HG03432 (cell line): ENCODE measurements at regions not wholly inside any gene's neighbourhood (a gene's known extent, or its start where the extent isn't known, plus 50 kb on each side); places are given as distances from the start of the nearest gene placed in this dataset.
"Not testable (repeated sequence)": the region's sequence is repeated elsewhere in the genome, so short reads cannot be mapped to it uniquely, and the experiment has no call there.

Experiments
- ATAC-seq: cut with Tn5 transposase; IDR thresholded peaks from one replicate; pipeline ENCODE4 v1.9.1; 2021; ENCODE audit warnings: mild to moderate bottlenecking, moderate library complexity; ENCODE audit not compliant: unreplicated experiment

DNA sequence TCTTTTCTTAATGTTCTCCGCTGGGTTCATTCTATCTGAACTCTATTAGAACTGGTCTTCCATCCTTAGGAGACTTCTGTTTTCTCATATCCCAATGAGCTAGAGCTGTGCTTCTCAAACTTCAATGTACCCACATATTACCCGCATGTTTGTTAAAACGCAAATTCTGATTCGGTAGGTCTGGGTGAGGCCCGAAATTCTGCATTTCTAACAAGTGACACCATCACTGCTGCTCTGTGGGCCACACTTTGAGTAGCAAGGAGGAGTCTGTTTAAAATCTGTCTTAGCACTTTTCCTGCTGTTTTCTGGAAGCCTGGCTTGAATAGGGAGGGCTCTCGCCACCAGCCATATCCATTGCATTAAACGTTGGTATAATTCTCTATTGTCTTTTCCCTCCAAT, 151.9 kb upstream of the CLINT1 start:
- no peak for ATAC-seq

DNA sequence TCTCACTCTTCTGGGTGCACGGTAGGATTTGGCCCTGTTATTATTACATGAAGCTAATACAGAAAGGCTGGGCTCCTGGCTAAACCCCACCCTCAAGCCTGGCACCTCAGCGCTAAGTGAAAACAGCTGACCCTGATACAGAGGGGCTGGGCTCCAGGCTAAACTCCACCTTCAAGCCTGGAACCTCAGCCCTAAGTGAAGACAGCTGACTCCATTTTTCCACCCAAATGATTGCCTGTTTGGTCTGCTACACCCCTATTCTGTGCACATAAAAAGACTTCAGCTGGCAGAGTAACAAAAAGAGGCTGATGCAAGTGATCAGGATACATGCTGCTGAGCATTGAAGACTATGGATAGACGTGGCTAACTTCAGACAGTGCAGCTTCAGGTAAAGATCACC, 148.4 kb upstream of the CLINT1 start:
- ATAC-seq, result no peak

DNA sequence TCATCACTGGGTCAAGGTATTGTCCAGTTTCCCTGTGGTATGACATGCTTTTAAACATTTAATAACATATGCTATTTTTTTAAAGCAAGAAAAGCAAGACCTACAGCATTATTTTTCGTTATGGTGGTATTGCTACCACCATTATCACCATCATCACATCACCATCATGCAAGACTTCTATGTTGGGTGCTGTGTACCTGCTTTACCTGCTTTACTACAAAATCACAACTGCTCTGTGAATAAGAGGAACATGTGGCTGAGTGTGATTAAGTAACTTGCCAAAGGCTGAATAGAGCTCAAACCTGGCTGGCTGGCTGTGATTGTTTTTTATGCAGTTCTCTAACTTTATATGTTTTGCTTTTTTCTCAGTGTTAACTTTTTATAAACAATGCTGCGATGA, 140.8 kb upstream of the CLINT1 start:
- no peak for ATAC-seq

DNA sequence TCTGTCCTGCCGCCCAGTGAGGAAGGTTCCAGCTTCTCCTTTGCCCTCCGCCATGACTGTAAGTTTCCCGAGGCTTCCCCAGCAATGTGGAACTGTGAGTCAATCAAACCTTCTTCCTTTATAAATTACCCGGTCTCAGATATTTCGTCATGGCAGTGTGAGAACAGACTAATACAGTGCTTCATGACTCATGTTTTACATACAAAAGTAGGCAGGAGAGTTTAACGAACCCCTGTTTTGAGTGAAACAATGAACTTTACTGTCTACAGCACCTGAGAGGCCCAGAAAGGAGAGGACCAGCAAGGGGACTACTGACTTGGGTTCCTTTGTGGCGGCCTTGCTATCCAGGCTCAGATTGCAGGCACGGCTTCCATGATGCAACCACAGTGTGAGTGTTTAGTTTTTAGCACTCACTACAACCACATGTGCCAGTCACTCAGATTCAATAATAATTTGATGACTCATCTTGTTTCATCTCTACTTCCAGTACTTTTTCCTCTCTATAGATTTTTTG, 139.1 kb upstream of the CLINT1 start:
- no peak for ATAC-seq

DNA sequence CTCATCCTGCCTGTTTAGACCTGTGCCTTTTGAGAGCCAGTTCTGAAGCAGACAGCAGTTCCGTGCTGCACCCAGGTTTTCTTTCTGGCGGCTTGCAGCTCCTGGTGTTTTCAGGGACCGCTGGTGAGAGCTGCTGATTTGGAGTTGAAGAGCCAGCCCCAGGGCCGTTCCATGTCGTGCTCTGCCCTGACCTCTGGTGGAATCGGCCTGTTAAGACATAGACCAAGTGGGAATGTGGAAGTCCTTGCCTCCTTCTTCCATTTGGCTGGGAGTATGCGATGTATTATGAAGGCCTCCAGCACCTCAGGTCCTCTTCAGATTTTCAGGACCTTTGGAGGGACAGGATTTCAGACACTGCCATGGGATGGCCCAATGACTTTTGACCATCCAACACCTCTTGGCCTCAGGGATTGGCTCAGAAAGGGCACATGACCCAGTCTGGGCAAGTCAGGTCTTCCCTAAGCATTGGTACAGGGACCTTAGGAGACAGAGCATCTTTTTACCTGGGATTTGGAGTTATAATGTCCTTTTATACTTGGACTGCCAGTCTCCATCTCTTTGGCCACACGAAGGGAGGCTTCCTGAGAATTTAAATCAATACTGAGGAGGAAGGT, 136.1 kb upstream of the CLINT1 start:
- ATAC-seq, result peak; percentile 74

DNA sequence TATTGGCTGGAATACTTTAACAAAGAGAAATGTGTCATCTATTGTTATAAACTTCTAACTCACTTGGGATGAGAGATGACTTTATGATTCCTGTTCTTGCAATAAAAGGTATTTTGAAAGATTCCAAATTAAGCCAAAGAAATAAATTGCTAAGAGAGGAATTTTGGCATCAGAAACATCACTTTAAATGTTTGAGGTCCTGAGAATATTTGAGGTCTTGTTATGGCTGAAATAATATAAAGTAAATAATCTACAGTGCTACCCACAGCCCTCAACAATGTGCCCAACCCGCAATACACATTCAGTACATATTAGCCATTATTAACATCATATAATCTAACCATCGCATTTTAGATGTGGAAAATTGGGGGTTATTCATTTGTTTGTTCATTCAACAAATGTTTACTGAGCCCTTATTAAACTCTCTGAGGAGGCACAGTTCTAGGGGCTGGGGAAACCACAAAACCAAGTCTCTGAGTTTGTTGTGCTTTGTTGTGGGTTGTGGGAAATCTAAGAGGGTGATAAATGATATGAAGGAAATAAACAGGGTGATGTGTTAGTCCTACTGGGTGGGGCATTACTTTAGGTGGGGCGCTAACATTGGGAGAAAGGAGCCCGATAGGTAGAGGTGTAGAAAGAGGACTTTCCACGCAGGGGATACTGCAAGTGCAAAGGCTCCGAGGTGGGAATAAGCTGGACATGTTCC, 135.2 kb upstream of the CLINT1 start:
- no peak for ATAC-seq

DNA sequence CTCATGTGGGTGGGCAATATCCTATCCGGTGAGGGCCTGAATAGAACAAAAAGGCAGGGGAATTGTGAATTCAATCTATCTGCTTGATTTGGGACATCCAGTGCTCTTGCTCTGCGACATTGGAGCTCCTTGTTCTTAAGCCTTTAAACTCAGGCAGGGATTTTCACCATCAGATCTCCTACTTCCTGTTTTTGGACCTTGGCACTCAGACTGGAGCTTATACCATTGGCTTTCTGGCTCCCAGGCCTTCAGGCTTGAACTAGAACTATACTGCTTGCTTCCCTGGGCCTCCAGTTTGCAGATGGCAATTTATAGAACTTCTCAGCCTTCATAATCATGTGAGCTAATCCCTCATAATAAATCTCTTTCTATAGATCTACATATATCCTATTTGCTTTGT, 134.3 kb upstream of the CLINT1 start:
- ATAC-seq, result no peak

DNA sequence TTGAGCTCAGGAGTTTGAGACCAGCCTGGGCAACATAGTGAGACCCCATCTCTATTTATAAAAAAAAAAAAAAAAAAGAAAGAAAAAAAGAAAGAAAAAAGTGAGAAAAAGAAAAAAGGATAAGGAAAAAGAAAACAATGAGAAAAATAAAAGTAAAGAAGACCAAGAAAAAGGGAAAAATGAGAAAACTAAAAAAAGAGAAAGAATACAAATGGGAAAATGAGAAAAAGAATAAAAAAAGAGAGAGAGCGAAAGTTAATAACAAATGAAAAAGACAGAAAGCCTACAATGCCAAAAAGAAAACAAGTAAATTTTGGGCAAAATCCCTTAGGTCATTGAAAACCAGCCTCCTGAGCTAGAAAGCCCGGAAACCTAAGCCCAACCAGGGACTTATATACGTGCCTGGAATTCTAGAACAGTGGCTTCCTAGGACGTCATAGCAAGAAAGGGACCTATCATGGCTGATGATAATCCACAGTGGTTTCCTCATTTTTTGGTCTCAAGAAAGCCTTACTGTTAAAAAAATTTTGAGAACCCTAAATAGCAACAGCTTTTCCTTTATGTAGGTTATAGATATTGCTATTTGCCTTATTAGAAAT, 131.7 kb upstream of the CLINT1 start:
- ATAC-seq, result no peak

DNA sequence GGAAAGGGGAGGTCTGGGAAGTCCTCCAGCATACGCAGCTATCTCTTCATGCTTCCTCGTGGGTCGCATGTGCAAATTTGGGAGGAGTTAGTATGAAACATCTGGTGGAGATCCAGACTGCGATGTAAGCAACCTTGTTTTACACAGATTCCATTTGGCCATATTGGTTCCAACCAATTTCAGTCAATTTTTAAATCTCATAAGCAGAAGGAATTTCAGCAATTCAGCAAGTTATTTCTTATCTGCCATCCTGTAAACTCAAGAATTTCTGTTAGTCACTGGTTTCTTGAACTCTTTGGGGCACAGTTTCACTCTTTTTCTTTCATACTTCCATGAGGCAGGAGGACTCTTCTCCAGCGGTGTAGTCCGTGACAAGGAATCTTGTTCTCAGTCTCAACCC, 130.4 kb upstream of the CLINT1 start:
- no peak for ATAC-seq

DNA sequence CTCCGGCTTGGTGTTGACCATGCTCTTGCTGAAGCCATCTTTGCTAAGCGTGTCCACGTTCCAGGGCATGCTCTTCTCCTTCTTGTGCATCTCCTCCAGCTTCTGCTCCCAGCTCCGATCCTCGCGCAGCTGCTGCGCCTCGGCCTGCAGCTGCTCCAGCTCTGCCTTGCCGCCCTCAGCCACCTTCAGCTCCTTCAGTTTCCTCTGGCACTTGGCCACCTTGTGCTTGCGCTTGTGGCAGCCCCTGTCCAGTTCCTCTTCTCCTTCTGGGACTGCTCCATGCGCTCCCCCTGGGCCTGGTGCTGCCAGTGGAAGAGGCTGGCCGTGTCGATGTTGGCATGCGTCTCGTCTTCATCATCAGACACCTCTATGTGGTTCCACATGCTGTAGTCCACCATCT, 128.3 kb upstream of the CLINT1 start:
- no peak for ATAC-seq

DNA sequence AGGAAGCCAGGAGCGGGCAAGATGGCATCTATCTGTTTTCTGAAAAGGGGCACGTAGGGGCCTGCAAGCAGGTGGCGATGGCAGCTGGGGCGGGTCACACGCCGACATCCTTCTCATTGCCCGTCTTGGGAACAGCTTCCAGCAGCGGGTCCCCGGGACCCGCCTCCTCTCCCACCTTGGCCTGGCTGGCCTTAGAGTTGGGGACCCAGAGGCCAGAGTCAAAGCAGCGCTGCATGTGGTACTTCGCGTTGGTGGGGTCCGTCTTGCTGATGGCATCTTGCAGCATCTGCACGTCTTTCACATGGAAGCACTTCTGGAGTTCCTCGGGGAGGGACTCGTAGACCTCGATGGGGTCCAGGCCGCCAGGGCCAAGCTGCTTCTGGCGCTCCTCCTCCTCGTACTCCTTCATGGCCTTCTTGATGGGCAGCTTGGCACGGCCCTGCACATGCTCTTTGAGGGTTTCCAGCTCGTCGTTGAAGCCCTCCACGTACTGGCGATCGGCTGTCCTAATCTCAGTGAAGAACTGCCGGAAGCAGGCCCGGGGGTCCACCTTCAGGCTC, 127.6 kb upstream of the CLINT1 start:
- ATAC-seq, result no peak

DNA sequence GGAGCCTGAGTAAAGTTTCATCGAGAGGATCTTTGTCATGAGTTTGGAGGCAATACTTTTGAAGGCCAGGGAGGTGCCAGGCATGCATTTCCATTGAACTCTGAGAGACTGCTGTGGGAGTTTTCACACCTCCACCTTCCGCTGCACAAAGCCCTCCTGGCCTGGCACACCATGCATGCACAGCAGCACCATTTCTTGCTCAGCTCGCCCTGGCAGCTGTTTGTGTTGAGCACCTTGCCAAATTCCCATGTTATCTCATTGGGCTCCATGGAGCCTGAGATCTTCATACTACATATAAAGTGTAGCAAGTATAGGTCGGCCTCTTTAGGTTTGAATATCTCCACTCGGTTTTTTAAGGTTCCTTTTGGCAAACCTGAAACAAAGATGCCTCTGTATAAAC, 125.7 kb upstream of the CLINT1 start:
- no peak for ATAC-seq

DNA sequence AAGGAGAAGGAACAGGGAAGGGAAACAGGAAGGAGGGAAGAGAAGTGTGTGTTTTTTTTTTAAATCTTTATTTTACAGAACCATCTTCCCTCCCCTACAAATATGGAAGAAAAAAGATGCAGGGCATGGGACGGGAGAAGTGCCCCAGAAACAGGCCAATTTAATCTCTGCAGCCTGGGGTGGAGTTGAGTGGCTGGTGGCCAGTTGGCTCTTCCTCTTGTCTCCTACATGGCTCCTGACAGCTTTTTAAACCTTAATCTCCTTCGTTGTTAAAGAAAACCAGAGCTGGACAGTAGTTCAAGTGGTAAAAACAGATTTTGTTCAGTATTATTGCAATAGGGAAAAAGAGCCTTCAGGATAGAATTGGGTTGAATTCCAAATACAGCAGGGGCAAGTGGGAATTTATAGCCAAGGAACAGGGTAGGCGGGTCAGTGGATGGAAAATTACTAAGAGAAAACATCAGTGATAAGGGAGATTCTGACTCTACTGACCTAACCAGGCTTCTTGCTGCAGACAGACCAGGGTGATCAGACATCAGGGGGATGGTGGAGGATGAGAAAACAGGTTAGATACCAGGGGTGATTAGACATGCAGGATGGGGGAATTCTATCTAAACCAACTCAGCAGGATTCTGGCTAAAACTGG, 125.1 kb upstream of the CLINT1 start:
- no peak for ATAC-seq

DNA sequence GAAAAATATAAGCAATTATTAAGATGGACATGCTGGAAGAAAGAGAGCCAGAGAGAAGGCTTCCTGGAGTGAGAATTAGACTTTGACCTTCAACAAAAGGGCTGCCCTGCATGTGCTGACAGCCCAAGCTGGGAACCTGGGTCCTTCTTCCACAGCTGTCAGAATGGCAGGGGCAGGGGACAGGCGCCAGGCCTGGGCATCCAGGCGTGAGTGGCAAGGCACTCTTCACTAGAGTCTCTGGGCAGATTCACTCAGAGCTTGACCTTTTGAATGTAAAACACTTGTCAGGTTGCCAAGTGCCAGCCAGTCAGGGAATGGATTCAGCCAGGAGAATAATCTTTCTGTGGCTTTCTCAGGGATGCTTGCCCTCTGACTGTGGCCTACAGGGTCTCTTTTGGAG, 119.1 kb upstream of the CLINT1 start:
- ATAC-seq, result no peak

DNA sequence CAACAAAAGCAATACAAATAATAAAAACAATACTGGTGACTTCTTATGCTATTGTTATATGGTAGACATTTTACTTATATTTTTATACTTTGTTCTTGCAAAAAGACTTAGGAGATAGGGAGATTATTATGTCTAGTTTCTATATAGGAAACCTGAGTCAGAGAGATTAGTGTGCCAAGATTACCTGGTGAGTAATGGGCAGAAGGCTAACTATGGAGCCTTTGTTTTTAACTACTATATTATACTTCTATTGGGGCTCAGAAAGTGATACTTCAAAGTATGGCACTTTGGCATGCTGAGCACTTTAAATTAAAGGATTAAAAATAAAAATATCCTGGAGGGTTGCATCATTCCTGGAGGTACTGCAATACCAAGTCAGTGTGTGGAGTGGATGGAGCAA, 117.5 kb upstream of the CLINT1 start:
- no peak for ATAC-seq

DNA sequence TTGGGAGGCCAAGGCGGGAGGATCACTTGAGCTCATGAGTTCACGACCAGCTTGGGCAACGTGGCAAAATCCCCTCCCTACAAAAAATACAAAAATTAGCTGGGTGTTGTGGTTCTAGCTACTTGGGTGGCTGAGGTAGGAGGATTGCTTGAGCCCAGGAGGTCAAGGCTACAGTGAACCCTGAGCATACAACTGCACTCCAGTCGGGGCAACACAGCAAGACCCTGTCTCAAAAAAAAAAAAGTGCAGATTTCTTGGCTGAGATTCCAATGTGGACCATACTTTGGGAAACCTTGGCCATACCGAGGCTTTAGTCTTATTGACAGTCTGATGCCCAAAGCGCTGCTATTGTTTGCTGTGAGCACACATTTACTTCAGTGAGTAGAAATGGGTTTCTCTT, 113.6 kb upstream of the CLINT1 start:
- no peak for ATAC-seq

DNA sequence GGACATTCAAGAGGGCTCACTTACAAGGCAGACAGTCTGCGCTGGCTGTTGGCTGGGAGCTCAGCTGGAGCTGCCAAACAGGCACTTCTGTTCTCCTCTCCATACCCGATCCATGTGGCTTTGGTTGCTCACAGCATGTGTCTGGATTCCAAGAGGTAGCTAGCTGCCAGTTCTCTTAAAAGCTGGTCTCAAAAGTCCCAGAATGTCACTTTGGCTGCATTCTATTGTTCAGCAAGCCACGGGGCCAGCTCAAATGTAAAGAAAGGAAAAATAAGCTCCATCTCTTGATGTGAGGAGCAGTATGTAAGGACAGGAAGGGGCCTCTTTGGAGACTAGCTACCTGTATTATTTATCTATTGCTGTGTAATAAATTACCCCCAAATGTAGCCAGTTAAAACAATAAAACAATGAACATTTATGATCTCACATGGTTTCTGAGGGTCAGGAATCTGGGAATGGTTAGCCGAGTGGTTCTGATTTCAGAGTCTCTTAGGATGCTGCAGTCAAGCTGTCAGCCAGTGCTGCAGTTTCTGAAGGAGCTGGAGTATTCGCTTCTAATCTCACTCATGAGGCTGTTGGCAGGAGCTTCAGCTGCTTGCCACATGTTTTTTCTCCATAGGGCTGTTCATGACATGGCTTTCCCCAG, 112.7 kb upstream of the CLINT1 start:
- ATAC-seq, result no peak

DNA sequence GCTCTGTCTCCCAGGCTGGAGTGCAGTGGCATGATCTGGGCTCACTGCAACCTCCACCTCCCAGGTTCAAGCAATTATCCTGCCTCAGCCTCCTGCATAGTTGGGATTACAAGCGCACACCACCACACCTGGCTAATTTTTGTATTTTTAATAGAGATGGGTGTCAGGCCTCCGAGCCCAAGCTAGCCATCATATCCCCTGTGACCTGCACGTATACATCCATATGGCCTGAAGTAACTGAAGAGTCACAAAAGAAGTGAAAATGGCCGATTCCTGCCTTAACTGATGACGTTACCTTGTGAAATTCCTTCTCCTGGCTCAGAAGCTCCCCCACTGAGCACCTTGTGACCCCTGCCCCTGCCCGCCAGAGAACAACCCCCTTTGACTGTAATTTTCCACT, 109.6 kb upstream of the CLINT1 start:
- ATAC-seq, result not testable (repeated sequence)

DNA sequence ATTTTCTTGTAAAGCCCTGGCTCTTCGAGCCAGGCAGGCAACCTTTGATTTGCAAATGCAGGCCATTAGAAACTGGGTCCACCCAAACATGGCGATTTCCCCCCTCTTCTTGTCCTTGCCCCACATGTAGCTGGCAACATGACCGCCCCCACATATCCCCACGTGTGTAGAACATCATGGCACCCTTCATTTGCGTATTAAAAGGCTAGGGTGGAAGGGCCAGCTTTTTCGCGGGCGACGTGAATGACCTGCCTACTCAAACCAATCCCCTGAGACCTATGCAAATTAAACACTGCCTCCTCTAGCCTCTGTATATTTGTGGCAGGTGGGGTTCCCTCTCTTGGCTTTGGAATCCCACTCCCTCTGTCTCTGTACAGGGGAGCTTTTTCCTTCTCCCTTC, 107.0 kb upstream of the CLINT1 start:
- ATAC-seq, result no peak

DNA sequence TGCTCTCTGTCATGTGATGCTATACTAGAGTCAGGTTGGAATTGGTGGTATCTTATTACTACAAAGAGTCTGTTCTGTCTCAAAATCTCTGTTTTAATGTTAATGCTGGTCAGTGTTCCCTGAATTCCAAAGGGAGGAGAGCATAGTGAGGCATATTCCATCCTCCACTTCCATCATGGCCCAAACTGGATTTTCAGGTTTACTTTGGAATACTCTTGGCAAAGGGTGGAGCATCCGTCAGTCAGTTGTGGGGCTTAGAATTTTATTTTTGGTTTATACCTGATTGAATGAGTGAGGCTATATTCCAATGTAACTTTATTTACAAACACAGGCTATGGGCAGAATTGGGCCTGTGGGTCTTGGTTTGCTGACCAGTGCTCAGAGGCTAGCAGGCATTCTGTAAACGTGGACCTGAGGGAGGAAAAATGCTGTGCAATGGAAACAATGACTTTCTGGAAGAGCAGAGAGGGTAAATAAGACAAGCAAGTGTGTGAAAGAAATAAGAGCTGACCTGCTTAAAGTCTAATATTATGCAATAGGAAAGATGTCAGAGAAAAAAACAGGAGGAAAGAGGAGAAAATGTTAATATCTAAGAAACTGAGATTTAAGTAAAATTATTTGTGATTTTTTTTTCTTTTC, 106.2 kb upstream of the CLINT1 start:
- ATAC-seq, result no peak

DNA sequence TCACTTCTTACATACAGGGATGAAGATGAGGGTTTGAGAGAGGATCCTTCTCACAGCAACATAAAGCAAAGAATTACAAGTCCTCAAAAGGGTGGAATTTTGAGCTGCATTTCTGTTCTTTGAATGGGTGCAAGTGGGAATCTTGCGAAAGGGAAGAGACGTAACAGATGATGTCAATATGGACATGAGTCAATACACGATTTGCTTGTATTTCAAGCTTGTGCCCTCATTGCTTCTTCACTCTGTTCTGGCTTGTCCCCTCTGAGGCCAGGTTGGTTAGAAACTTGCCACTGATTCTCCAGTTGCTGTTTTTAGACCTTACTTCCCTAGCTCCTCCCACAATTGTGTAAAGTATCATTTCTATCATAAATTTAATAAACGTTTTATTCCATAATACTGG, 104.8 kb upstream of the CLINT1 start:
- ATAC-seq, result no peak
